Ovary (tissue), 3 donors: ENCODE measurements at regions not wholly inside any gene's neighbourhood (a gene's known extent, or its start where the extent isn't known, plus 50 kb on each side); places are given as distances from the start of the nearest gene placed in this dataset.

Experiments used
- EP300 ChIP-seq: sonication (generic); formaldehyde crosslinking; IDR thresholded peaks from one replicate; pipeline ENCODE4 v1.6.1; 2017; ENCODE audit warnings: antibody characterized with exemption
- POLR2A ChIP-seq: fragments of 450-650 bp; IDR thresholded peaks from one replicate; pipeline ENCODE4 v1.6.1; 2017; ENCODE audit warnings: antibody characterized with exemption, mild to moderate bottlenecking, moderate library complexity
- TF ChIP-seq, protein P1 (sequence below), 3 donors: fragments of 450-650 bp in 2 of 3; fragments of 200-600 bp in 1 of 3; IDR thresholded peaks; one replicate each; pipeline versions ENCODE4 v1.5.1 to v1.8.0; 2016 to 2022; ENCODE audit warnings: antibody characterized with exemption in 3 of 3, mild to moderate bottlenecking in 1 of 3
- donor health status: DM: no; HTN: no; CAD: no.

DNA sequence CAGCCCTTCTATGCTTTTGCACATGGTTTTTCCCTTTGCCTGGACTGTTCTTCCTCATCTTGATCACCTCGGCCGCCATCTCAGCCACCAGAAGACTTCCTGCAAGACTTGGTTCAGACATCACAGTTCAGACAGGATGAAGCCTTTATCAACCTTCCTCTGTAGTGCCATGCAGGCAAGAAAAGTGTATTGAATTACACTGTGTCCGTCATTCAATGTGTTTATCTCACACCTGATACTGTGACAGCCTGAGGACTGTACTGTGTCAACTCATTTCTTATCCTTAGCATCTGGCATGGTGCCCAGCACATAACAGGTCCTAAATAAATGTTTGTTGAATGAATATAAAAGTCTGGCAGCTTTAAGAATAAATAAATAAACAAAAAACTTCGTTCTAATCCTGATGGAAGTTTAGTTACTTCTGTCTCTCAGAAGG lies 133.3 kb upstream of the MAN1A1 start:
- no peak for TF ChIP-seq POLR2A
- TF ChIP-seq, protein P1, sequence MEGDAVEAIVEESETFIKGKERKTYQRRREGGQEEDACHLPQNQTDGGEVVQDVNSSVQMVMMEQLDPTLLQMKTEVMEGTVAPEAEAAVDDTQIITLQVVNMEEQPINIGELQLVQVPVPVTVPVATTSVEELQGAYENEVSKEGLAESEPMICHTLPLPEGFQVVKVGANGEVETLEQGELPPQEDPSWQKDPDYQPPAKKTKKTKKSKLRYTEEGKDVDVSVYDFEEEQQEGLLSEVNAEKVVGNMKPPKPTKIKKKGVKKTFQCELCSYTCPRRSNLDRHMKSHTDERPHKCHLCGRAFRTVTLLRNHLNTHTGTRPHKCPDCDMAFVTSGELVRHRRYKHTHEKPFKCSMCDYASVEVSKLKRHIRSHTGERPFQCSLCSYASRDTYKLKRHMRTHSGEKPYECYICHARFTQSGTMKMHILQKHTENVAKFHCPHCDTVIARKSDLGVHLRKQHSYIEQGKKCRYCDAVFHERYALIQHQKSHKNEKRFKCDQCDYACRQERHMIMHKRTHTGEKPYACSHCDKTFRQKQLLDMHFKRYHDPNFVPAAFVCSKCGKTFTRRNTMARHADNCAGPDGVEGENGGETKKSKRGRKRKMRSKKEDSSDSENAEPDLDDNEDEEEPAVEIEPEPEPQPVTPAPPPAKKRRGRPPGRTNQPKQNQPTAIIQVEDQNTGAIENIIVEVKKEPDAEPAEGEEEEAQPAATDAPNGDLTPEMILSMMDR (IDR thresholded peaks at IDR 0.05): no peak
- no peak for TF ChIP-seq EP300
